ENCODE measurements at regions not wholly inside any gene's neighbourhood (a gene's known extent, or its start where the extent isn't known, plus 50 kb on each side); places are given as distances from the start of the nearest gene placed in this dataset.

DNA sequence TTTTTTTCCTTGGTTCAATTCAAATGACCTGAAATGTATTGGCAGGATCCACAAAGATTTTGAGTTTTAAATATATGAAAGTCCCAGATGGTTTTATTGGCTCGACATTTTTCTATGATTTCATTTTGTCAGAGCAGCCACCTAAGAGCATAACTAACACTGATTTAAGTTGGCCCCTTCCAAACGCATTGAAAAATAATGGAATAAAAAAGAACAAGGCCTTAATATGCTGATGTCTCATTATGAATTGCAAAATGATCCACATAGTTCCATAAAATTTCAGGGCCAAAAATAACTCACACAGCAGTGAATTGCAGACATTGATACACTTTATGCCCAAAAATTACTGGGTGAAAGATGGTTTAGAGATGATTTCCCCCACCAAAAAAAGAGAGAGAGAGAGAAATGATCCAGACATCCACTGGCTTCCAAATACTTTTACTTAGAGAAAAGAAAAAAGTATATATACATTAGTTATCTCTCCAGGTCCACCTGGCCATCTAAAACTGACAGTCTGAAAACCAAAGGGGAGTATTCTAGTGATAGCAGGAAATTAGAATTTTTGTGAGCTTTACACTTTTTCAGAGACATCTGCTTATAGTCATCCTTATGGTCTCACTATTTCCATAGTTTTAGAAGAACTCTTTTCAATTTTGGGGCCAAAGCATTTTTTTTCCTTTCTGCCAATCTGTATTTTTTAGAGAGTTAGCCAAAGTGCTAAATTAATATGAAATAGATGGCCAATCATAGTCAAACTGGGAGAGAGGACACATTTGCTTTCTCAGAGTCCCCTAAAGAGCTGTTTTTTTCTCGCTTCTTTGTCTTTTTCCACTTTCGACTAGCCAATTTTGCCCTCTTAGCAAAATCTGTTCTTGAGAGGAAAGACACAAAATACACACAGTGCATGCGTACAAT is 213.5 kb upstream of the RND3 start:
- no peak overlapping the region for H3K4me3 Mint-ChIP-seq
- Histone ChIP-seq H3K4me1 (ENCODE audit: control insufficient read depth in 1 of 2, extremely low read depth in 1 of 2, insufficient read depth in 2 of 2, low read length in 2 of 2) (no peaks in the 10 kb centered on the region), H3K4me3 (ENCODE audit: control insufficient read depth in 1 of 2, extremely low read depth in 1 of 2, low read length in 1 of 2) (no peak overlapping the region), H3K36me3 (ENCODE audit: control insufficient read depth in 2 of 2, extremely low read depth in 1 of 2, insufficient read depth in 1 of 2, low read length in 1 of 2) (no peaks in the 10 kb centered on the region), H3K9me3 (no peaks in the 10 kb centered on the region), H3K27me3 (replicated peaks in 1 of 2; ENCODE audit: control insufficient read depth in 2 of 2, extremely low read depth in 1 of 2, insufficient read depth in 2 of 2, low read length in 1 of 2) (no peaks in the 10 kb centered on the region), H3K27ac (ENCODE audit: low read length) (no peak overlapping the region)
- H3K27me3 Mint-ChIP-seq: no peaks in the 10 kb centered on the region
- H3K36me3 Mint-ChIP-seq: no peaks in the 10 kb centered on the region
- ATAC-seq (replicated peaks in 1 of 4) (no peak), DNase-seq (no peak)
- H3K4me1 Mint-ChIP-seq: no peaks in the 10 kb centered on the region
- CTCF ChIA-PET: no interaction called here
- POLR2A ChIA-PET: interaction anchor here in 1 of 2 donors (0.7 kb wide), 1 partner anchor 10 kb away, joined by 3 read pairs; no protein-coding TSS in a partner anchor
- no CpG with 5 or more reads among the region's 5 CpGs for WGBS (ENCODE audit: insufficient coverage)
- no peaks in the 10 kb centered on the region for H3K9me3 Mint-ChIP-seq
- no peak overlapping the region for H3K27ac Mint-ChIP-seq

DNA sequence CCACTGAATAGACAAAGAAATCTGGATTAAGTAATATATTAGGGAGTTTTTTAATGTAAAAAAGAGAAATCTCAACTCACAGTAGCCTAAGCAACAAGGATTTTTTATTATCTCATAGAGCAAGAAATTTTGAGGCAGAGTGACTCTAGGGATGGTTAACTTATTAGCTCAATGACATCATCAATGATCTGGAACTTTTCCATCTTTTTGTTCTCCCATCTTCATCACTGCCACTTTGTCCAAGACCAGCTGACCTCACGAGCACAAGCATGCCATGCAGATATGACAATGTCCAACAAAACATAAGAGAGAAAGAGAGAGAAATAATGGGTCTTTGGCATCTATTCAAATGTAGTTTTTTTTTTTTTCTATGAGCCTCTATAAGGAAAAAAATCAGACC is 211.8 kb upstream of the RND3 start:
- Histone ChIP-seq H3K4me1 (ENCODE audit: control insufficient read depth in 1 of 2, extremely low read depth in 1 of 2, insufficient read depth in 2 of 2, low read length in 2 of 2) (no peaks in the 10 kb centered on the region), H3K4me3 (ENCODE audit: control insufficient read depth in 1 of 2, extremely low read depth in 1 of 2, low read length in 1 of 2) (no peak overlapping the region), H3K9me3 (no peaks in the 10 kb centered on the region), H3K36me3 (ENCODE audit: control insufficient read depth in 2 of 2, extremely low read depth in 1 of 2, insufficient read depth in 1 of 2, low read length in 1 of 2) (no peaks in the 10 kb centered on the region), H3K27me3 (replicated peaks in 1 of 2; ENCODE audit: control insufficient read depth in 2 of 2, extremely low read depth in 1 of 2, insufficient read depth in 2 of 2, low read length in 1 of 2) (no peaks in the 10 kb centered on the region), H3K27ac (ENCODE audit: low read length) (no peak overlapping the region)
- ChIA-PET POLR2A (no interaction called here), CTCF (no interaction called here)
- Mint-ChIP-seq H3K27ac (no peak overlapping the region), H3K36me3 (no peaks in the 10 kb centered on the region), H3K4me1 (no peaks in the 10 kb centered on the region), H3K27me3 (no peaks in the 10 kb centered on the region), H3K4me3 (no peak overlapping the region), H3K9me3 (no peaks in the 10 kb centered on the region)
- DNase-seq (no peak), ATAC-seq (replicated peaks in 1 of 4) (no peak)
- WGBS (ENCODE audit: insufficient coverage): no CpG with 5 or more reads among the region's 1 CpG

DNA sequence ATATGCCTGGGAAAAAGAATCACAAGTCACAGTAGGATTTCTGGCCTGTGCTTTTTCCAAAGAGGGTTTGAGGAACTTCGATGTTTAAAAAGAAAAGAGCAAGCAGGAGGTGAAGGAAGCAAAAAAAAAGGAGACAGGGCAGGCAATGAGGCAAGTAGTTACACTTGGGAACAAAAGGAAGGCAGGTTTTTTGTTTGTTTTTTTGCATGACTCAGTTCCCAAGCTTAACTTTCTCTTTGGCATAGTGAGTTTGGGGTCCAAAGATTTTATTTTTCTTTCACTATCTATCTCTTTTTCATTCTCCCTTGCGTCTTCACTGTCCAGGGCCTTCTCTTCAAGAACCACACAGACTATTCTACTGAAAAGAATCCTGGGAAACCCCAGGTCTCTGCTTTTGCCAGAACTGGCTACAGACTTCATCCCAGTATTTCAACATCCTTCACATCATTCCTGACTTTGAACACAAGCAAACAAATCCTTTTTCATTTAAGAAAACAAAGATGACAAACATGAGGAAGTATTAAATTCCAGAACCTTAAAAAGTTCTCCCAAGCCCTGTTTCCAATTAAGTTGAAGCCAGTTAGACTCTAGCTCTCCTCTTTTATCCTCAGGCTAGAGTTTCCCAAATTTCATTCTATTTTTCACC is 210.7 kb upstream of the RND3 start:
- no peaks in the 10 kb centered on the region for H3K27me3 ChIP-seq (replicated peaks in 1 of 2; ENCODE audit: control insufficient read depth in 2 of 2, extremely low read depth in 1 of 2, insufficient read depth in 2 of 2, low read length in 1 of 2)
- no peaks in the 10 kb centered on the region for H3K9me3 Mint-ChIP-seq
- DNase-seq: no peak
- H3K27me3 Mint-ChIP-seq: no peaks in the 10 kb centered on the region
- H3K4me1 ChIP-seq (ENCODE audit: control insufficient read depth in 1 of 2, extremely low read depth in 1 of 2, insufficient read depth in 2 of 2, low read length in 2 of 2): no peaks in the 10 kb centered on the region
- H3K27ac Mint-ChIP-seq: no peak overlapping the region
- ATAC-seq (replicated peaks in 1 of 4): no peak
- no peak overlapping the region for H3K27ac ChIP-seq (ENCODE audit: low read length)
- H3K36me3 Mint-ChIP-seq: no peaks in the 10 kb centered on the region
- no peak overlapping the region for H3K4me3 ChIP-seq (ENCODE audit: control insufficient read depth in 1 of 2, extremely low read depth in 1 of 2, low read length in 1 of 2)
- H3K4me3 Mint-ChIP-seq: no peak overlapping the region
- POLR2A ChIA-PET: no interaction called here
- H3K4me1 Mint-ChIP-seq: no peaks in the 10 kb centered on the region
- WGBS (ENCODE audit: insufficient coverage): 71% methylated on average over 2 of the region's 2 CpGs
- no peaks in the 10 kb centered on the region for H3K36me3 ChIP-seq (ENCODE audit: control insufficient read depth in 2 of 2, extremely low read depth in 1 of 2, insufficient read depth in 1 of 2, low read length in 1 of 2)
- CTCF ChIA-PET: no interaction called here
- H3K9me3 ChIP-seq: no peaks in the 10 kb centered on the region

GRCh38 chr2:150697596-150697995 is 210.1 kb upstream of the RND3 start:
- no peak overlapping the region for H3K27ac Mint-ChIP-seq
- Histone ChIP-seq H3K9me3 (no peaks in the 10 kb centered on the region), H3K27me3 (replicated peaks in 1 of 2; ENCODE audit: control insufficient read depth in 2 of 2, extremely low read depth in 1 of 2, insufficient read depth in 2 of 2, low read length in 1 of 2) (no peaks in the 10 kb centered on the region), H3K4me1 (ENCODE audit: control insufficient read depth in 1 of 2, extremely low read depth in 1 of 2, insufficient read depth in 2 of 2, low read length in 2 of 2) (no peaks in the 10 kb centered on the region), H3K36me3 (ENCODE audit: control insufficient read depth in 2 of 2, extremely low read depth in 1 of 2, insufficient read depth in 1 of 2, low read length in 1 of 2) (no peaks in the 10 kb centered on the region), H3K4me3 (ENCODE audit: control insufficient read depth in 1 of 2, extremely low read depth in 1 of 2, low read length in 1 of 2) (no peak overlapping the region), H3K27ac (ENCODE audit: low read length) (no peak overlapping the region)
- POLR2A ChIA-PET: no interaction called here
- CTCF ChIA-PET: no interaction called here
- H3K4me1 Mint-ChIP-seq: no peaks in the 10 kb centered on the region
- DNase-seq: no peak
- H3K36me3 Mint-ChIP-seq: no peaks in the 10 kb centered on the region
- no peaks in the 10 kb centered on the region for H3K9me3 Mint-ChIP-seq
- H3K27me3 Mint-ChIP-seq: no peaks in the 10 kb centered on the region
- H3K4me3 Mint-ChIP-seq: no peak overlapping the region
- 67% methylated on average over 1 of the region's 2 CpGs for WGBS (ENCODE audit: insufficient coverage)
- no peak for ATAC-seq (replicated peaks in 1 of 4)

GRCh38 chr2:150695451-150696135 is 208.1 kb upstream of the RND3 start:
- Mint-ChIP-seq H3K36me3 (no peaks in the 10 kb centered on the region), H3K27me3 (no peaks in the 10 kb centered on the region), H3K4me1 (no peaks in the 10 kb centered on the region), H3K9me3 (no peaks in the 10 kb centered on the region), H3K27ac (no peak overlapping the region), H3K4me3 (no peak overlapping the region)
- Histone ChIP-seq H3K36me3 (ENCODE audit: control insufficient read depth in 2 of 2, extremely low read depth in 1 of 2, insufficient read depth in 1 of 2, low read length in 1 of 2) (no peaks in the 10 kb centered on the region), H3K27ac (ENCODE audit: low read length) (no peak overlapping the region), H3K4me1 (ENCODE audit: control insufficient read depth in 1 of 2, extremely low read depth in 1 of 2, insufficient read depth in 2 of 2, low read length in 2 of 2) (no peaks in the 10 kb centered on the region), H3K9me3 (no peaks in the 10 kb centered on the region), H3K4me3 (ENCODE audit: control insufficient read depth in 1 of 2, extremely low read depth in 1 of 2, low read length in 1 of 2) (no peak overlapping the region), H3K27me3 (replicated peaks in 1 of 2; ENCODE audit: control insufficient read depth in 2 of 2, extremely low read depth in 1 of 2, insufficient read depth in 2 of 2, low read length in 1 of 2) (no peaks in the 10 kb centered on the region)
- ChIA-PET POLR2A (interaction anchor here in 1 of 2 donors (0.6 kb wide), 1 partner anchor 39 kb away, joined by 3 read pairs; no protein-coding TSS in a partner anchor), CTCF (interaction anchor here in 1 of 2 donors (1.2 kb wide), 1 partner anchor 13 kb away, joined by 3 read pairs; no protein-coding TSS in a partner anchor)
- DNase-seq (no peak), ATAC-seq (replicated peaks in 1 of 4) (no peak)
- WGBS (ENCODE audit: insufficient coverage): 100% methylated on average over 1 of the region's 3 CpGs

DNA sequence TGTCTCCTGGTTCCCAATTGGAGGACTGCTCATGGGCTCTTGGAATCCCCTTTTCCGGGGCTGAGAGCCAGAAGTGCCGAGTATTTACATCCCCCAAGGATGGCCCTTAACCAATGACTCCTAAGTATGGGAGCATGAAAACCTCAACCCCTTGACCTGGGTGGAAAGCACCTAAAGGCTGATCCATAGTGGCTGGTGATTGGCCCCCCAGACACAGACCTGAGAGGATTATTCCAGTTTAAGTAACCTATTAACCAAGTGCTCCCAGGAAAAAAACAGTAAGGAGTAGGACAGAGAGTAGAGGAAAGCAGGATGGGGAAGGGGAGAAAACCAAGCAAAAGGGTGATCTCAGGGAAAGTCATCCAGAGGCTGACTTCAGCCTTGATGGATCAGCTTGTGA is 206.1 kb upstream of the RND3 start:
- Mint-ChIP-seq H3K4me1 (no peaks in the 10 kb centered on the region), H3K27me3 (no peaks in the 10 kb centered on the region), H3K4me3 (no peak overlapping the region), H3K9me3 (no peaks in the 10 kb centered on the region), H3K27ac (no peak overlapping the region), H3K36me3 (no peaks in the 10 kb centered on the region)
- H3K9me3 ChIP-seq: no peaks in the 10 kb centered on the region
- no peaks in the 10 kb centered on the region for H3K36me3 ChIP-seq (ENCODE audit: control insufficient read depth in 2 of 2, extremely low read depth in 1 of 2, insufficient read depth in 1 of 2, low read length in 1 of 2)
- ChIA-PET POLR2A (no interaction called here), CTCF (no interaction called here)
- WGBS (ENCODE audit: insufficient coverage): 88% methylated on average over 2 of the region's 2 CpGs
- DNase-seq (no peak), ATAC-seq (replicated peaks in 1 of 4) (no peak)
- H3K27ac ChIP-seq (ENCODE audit: low read length): no peak overlapping the region
- H3K27me3 ChIP-seq (replicated peaks in 1 of 2; ENCODE audit: control insufficient read depth in 2 of 2, extremely low read depth in 1 of 2, insufficient read depth in 2 of 2, low read length in 1 of 2): no peaks in the 10 kb centered on the region
- no peaks in the 10 kb centered on the region for H3K4me1 ChIP-seq (ENCODE audit: control insufficient read depth in 1 of 2, extremely low read depth in 1 of 2, insufficient read depth in 2 of 2, low read length in 2 of 2)
- H3K4me3 ChIP-seq (ENCODE audit: control insufficient read depth in 1 of 2, extremely low read depth in 1 of 2, low read length in 1 of 2): no peak overlapping the region

Measured in T-cell (primary cell).